HCT116 (cell line): ENCODE measurements at regions not wholly inside any gene's neighbourhood (a gene's known extent, or its start where the extent isn't known, plus 50 kb on each side); places are given as distances from the start of the nearest gene placed in this dataset.

Experiments
- ATAC-seq: fragments of 200-7000 bp; cut with Tn5 transposase; 2 replicates; pipeline ENCODE4 v1.9.1; 2020; ENCODE audit warnings: mild to moderate bottlenecking, moderate library complexity
- BruUV-seq: library from RNA; stranded (reverse); fragments of 400-500 nt; replicated peaks from 2 replicates; lab custom pipeline; 2021; lab: Mats Ljungman, UMichigan
- CTCF ChIA-PET: fragments of 300-600 bp; sonication (Branson Sonifier 250); formaldehyde crosslinking; loops from one replicate; lab custom pipeline; 2021; ENCODE audit warnings: antibody characterized with exemption; lab: Charles Lee
- POLR2A ChIA-PET: fragments of 300-600, 350-600 bp; sonication (Branson Sonifier 250); formaldehyde crosslinking; loops from one replicate; lab custom pipeline; 2021; ENCODE audit warnings: antibody characterized with exemption; lab: Charles Lee
- RAD21 ChIA-PET, 2 experiments: fragments of 300-600 bp; sonication (Branson Sonifier 250); formaldehyde crosslinking; loops; one replicate each; lab custom pipeline; 2023; ENCODE audit warnings: low total read pairs in 2 of 2; ENCODE audit not compliant: uncharacterized antibody in 2 of 2, unreplicated experiment in 2 of 2, low non-redundant PET in 1 of 2; lab: Charles Lee
- DNase-seq: peaks from one replicate; pipeline ENCODE4 v3.0.0-alpha.2; 2010; ENCODE audit warnings: low read depth, low spot score
- H2AFZ ChIP-seq: fragments of 200-600 bp; shearing (Covaris generic), sonication (generic); 2 replicates; pipeline ENCODE4 v1.6.1; 2017; ENCODE audit warnings: low read depth, mixed run types, mixed read lengths, antibody characterized with exemption, low read length; ENCODE audit not compliant: poor library complexity, severe bottlenecking
- H3K27ac ChIP-seq: 2 replicates; pipeline ENCODE4 v1.5.1; 2012; ENCODE audit warnings: low read depth, low read length
- H3K27me3 ChIP-seq: fragments of 200-600 bp; sonication (generic); 2 replicates; pipeline ENCODE4 v1.6.1; 2016; ENCODE audit warnings: mixed run types, low read length, mixed read lengths; ENCODE audit not compliant: insufficient read depth
- H3K36me3 ChIP-seq, 2 experiments: fragments of 200-500 bp in 1 of 2; fragments of 200-600 bp in 1 of 2; sonication (Bioruptor generic) in 1 of 2; sonication (generic) in 1 of 2; 2 replicates each; pipeline versions ENCODE4 v1.5.1 to v1.6.1; 2014 to 2016; ENCODE audit warnings: low read length in 2 of 2, inconsistent platforms in 1 of 2, mixed read lengths in 1 of 2, mixed run types in 1 of 2; ENCODE audit not compliant: insufficient read depth in 2 of 2, control insufficient read depth in 1 of 2
- H3K4me1 ChIP-seq, 2 experiments: fragments of 200-600 bp in 1 of 2; sonication (generic) in 1 of 2; 2 replicates each; pipeline versions ENCODE4 v1.5.1 to v1.6.1; 2012 to 2017; ENCODE audit warnings: low read length in 2 of 2, inconsistent platforms in 1 of 2, mild to moderate bottlenecking in 1 of 2, mixed read lengths in 1 of 2, mixed run types in 1 of 2, moderate library complexity in 1 of 2; ENCODE audit not compliant: insufficient read depth in 2 of 2, control insufficient read depth in 1 of 2
- H3K4me2 ChIP-seq: fragments of 200-600 bp; sonication (generic); 2 replicates; pipeline ENCODE4 v1.6.1; 2017; ENCODE audit warnings: mixed run types, low read length, mixed read lengths
- H3K4me3 ChIP-seq, 2 experiments: fragments of 200-600 bp in 1 of 2; sonication (generic) in 1 of 2; replicated peaks in 1 of 2; 2 replicates each; pipeline ENCODE4 v1.5.1; 2011 to 2016; ENCODE audit warnings: low read length in 2 of 2, control low read depth in 1 of 2, low read depth in 1 of 2, mild to moderate bottlenecking in 1 of 2, mixed read lengths in 1 of 2, mixed run types in 1 of 2
- H3K79me2 ChIP-seq: fragments of 200-600 bp; sonication (generic); 2 replicates; pipeline ENCODE4 v1.6.1; 2017; ENCODE audit warnings: mild to moderate bottlenecking, mixed run types, low read length, moderate library complexity, mixed read lengths; ENCODE audit not compliant: insufficient read depth
- H3K9ac ChIP-seq: fragments of 200-600 bp; sonication (generic); 2 replicates; pipeline ENCODE4 v1.6.1; 2016; ENCODE audit warnings: low read length, mixed read lengths
- H3K9me2 ChIP-seq: fragments of 200-600 bp; sonication (generic), shearing (Covaris generic); 2 replicates; pipeline ENCODE4 v1.6.1; 2017; ENCODE audit warnings: mixed run types, mild to moderate bottlenecking, moderate library complexity; ENCODE audit not compliant: insufficient read depth
- H3K9me3 ChIP-seq, 2 experiments: fragments of 200-500 bp in 1 of 2; fragments of 200-600 bp in 1 of 2; sonication (Bioruptor generic) in 1 of 2; sonication (generic) in 1 of 2; 2 replicates each; pipeline ENCODE4 v1.6.1; 2014 to 2017; ENCODE audit warnings: low read length in 2 of 2, mixed read lengths in 2 of 2, inconsistent platforms in 1 of 2, low read depth in 1 of 2, mild to moderate bottlenecking in 1 of 2, mixed run types in 1 of 2, moderate library complexity in 1 of 2; ENCODE audit not compliant: control insufficient read depth in 1 of 2, insufficient read depth in 1 of 2
- H4K20me1 ChIP-seq: fragments of 200-600 bp; sonication (generic), shearing (Covaris generic); 2 replicates; pipeline ENCODE4 v1.6.1; 2017; ENCODE audit warnings: mixed run types, mild to moderate bottlenecking, moderate library complexity; ENCODE audit not compliant: insufficient read depth
- CBX3 ChIP-seq: IDR thresholded peaks from 2 replicates; pipeline ENCODE4 v1.6.1; 2012; ENCODE audit warnings: low read depth
- CEBPB ChIP-seq: IDR thresholded peaks from 2 replicates; pipeline ENCODE4 v1.6.1; 2012; ENCODE audit warnings: low read depth
- EGR1 ChIP-seq: IDR thresholded peaks from 2 replicates; pipeline ENCODE4 v1.6.1; 2012; ENCODE audit warnings: low read depth
- ELF1 ChIP-seq: IDR thresholded peaks from 2 replicates; pipeline ENCODE4 v1.6.1; 2012; ENCODE audit warnings: low read depth, borderline replicate concordance
- EZH2 ChIP-seq: fragments of 200-600 bp; sonication (generic); IDR thresholded peaks from 2 replicates; pipeline ENCODE4 v1.6.1; 2017; ENCODE audit warnings: antibody characterized with exemption, mixed run types
- FOSL1 ChIP-seq: IDR thresholded peaks from 2 replicates; pipeline ENCODE4 v1.6.1; 2012; ENCODE audit warnings: low read depth
- POLR2A ChIP-seq: IDR thresholded peaks from 2 replicates; pipeline ENCODE4 v1.7.0; 2011; ENCODE audit warnings: borderline replicate concordance; ENCODE audit not compliant: insufficient read depth, insufficient read length; ENCODE audit errors: extremely low read depth
- POLR2AphosphoS5 ChIP-seq: IDR thresholded peaks from 2 replicates; pipeline ENCODE4 v1.6.1; 2011; ENCODE audit warnings: mild to moderate bottlenecking, low read depth, low read length, moderate library complexity
- RAD21 ChIP-seq: IDR thresholded peaks from 2 replicates; pipeline ENCODE4 v1.6.1; 2012; ENCODE audit warnings: low read depth, mild to moderate bottlenecking
- SIN3A ChIP-seq: IDR thresholded peaks from 2 replicates; pipeline ENCODE4 v1.6.1; 2012; ENCODE audit warnings: low read depth
- SP1 ChIP-seq: IDR thresholded peaks from 2 replicates; pipeline ENCODE4 v1.6.1; 2012; ENCODE audit warnings: low read depth
- SRF ChIP-seq: IDR thresholded peaks from 2 replicates; pipeline ENCODE4 v1.6.1; 2012; ENCODE audit warnings: low read depth
- TCF7L2 ChIP-seq: IDR thresholded peaks from 2 replicates; pipeline ENCODE4 v1.7.0; 2011; ENCODE audit warnings: borderline replicate concordance, inconsistent platforms; ENCODE audit not compliant: insufficient read depth, insufficient read length; ENCODE audit errors: extremely low read depth
- ZFX ChIP-seq: fragments of 450-650 bp; IDR thresholded peaks from 2 replicates; pipeline ENCODE4 v1.6.1; 2017
- ZNF274 ChIP-seq: fragments of 200-500 bp; sonication (Bioruptor generic); IDR thresholded peaks from 2 replicates; pipeline ENCODE4 v1.6.1; 2014; ENCODE audit warnings: mild to moderate bottlenecking, low read depth, low read length, inconsistent platforms
- intact Hi-C: fragments of 100-400 bp; cut with micrococcal nuclease; formaldehyde crosslinking; loops from 2 replicates; pipeline ENCODE4 v1.10.0; 2022
- TF ChIP-seq, protein P1 (sequence below): IDR thresholded peaks from 2 replicates; pipeline ENCODE4 v1.6.1; 2012; ENCODE audit warnings: low read depth
- TF ChIP-seq, protein P2 (sequence below): IDR thresholded peaks from 2 replicates; pipeline ENCODE4 v1.6.1; 2012
- TF ChIP-seq, protein P3 (sequence below): IDR thresholded peaks from 2 replicates; pipeline ENCODE4 v1.6.1; 2012
- TF ChIP-seq, protein P4 (sequence below), 3 experiments: fragments of 200-600 bp in 1 of 3; sonication (generic) in 1 of 3; IDR thresholded peaks in 2 of 3; conservative IDR thresholded peaks in 1 of 3; 2 replicates each; pipeline ENCODE4 v1.5.1; 2012 to 2017; ENCODE audit warnings: low read depth in 2 of 3, low read length in 2 of 3, antibody characterized with exemption in 1 of 3, borderline replicate concordance in 1 of 3, control low read depth in 1 of 3, mild to moderate bottlenecking in 1 of 3, mixed read lengths in 1 of 3, mixed run types in 1 of 3, moderate library complexity in 1 of 3; ENCODE audit not compliant: insufficient read depth in 1 of 3

DNA sequence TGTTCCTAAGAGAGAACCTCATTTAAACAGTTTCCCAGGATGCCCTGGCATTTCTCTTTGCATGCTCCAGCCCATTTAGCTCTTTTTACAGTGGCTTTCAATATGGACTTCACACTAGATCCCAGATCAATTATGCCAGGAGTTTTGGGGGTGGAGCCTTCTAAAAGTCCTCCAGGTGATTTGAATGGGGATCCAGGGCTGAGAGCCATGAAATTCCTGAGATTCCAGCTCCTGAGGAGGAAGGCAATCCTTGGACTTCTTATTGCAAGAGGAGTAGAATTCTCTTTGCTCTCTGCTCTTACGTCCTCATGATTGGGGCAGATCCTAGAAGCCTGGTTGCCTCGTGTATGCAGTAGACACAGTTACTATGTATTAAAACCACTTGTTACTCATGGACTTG, 184.2 kb downstream of the DHX35 start:
- DNase-seq (no peak), ATAC-seq (no peak)
- Histone ChIP-seq H4K20me1 (no peaks in the 10 kb centered on the region), H3K27ac (no peak overlapping the region), H3K9ac (no peak overlapping the region), H3K4me1 (no peaks in the 10 kb centered on the region), H3K27me3 (peaks cover 73% of the 10 kb centered on the region), H3K9me3 (no peaks in the 10 kb centered on the region), H3K4me3 (no peak overlapping the region), H3K36me3 (no peaks in the 10 kb centered on the region), H2AFZ (no peak overlapping the region), H3K4me2 (no peak overlapping the region), H3K9me2 (no peaks in the 10 kb centered on the region), H3K79me2 (no peaks in the 10 kb centered on the region)
- no TSS peak for BruUV-seq
- intact Hi-C loops = no loop called here
- CTCF ChIA-PET = no interaction called here
- TF ChIP-seq RAD21 (no peak), EGR1 (no peak), SP1 (no peak), POLR2A (no peak), CBX3 (no peak), ZNF274 (no peak), POLR2AphosphoS5 (no peak), EZH2 (no peak), SIN3A (no peak), ELF1 (no peak), ZFX (no peak), CEBPB (no peak), TCF7L2 (no peak), SRF (no peak), FOSL1 (no peak)
- TF ChIP-seq, protein P1, sequence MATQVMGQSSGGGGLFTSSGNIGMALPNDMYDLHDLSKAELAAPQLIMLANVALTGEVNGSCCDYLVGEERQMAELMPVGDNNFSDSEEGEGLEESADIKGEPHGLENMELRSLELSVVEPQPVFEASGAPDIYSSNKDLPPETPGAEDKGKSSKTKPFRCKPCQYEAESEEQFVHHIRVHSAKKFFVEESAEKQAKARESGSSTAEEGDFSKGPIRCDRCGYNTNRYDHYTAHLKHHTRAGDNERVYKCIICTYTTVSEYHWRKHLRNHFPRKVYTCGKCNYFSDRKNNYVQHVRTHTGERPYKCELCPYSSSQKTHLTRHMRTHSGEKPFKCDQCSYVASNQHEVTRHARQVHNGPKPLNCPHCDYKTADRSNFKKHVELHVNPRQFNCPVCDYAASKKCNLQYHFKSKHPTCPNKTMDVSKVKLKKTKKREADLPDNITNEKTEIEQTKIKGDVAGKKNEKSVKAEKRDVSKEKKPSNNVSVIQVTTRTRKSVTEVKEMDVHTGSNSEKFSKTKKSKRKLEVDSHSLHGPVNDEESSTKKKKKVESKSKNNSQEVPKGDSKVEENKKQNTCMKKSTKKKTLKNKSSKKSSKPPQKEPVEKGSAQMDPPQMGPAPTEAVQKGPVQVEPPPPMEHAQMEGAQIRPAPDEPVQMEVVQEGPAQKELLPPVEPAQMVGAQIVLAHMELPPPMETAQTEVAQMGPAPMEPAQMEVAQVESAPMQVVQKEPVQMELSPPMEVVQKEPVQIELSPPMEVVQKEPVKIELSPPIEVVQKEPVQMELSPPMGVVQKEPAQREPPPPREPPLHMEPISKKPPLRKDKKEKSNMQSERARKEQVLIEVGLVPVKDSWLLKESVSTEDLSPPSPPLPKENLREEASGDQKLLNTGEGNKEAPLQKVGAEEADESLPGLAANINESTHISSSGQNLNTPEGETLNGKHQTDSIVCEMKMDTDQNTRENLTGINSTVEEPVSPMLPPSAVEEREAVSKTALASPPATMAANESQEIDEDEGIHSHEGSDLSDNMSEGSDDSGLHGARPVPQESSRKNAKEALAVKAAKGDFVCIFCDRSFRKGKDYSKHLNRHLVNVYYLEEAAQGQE = no peak
- TF ChIP-seq, protein P2, sequence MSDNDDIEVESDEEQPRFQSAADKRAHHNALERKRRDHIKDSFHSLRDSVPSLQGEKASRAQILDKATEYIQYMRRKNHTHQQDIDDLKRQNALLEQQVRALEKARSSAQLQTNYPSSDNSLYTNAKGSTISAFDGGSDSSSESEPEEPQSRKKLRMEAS = no peak
- TF ChIP-seq, protein P3, sequence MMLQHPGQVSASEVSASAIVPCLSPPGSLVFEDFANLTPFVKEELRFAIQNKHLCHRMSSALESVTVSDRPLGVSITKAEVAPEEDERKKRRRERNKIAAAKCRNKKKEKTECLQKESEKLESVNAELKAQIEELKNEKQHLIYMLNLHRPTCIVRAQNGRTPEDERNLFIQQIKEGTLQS = no peak
- TF ChIP-seq, protein P4, sequence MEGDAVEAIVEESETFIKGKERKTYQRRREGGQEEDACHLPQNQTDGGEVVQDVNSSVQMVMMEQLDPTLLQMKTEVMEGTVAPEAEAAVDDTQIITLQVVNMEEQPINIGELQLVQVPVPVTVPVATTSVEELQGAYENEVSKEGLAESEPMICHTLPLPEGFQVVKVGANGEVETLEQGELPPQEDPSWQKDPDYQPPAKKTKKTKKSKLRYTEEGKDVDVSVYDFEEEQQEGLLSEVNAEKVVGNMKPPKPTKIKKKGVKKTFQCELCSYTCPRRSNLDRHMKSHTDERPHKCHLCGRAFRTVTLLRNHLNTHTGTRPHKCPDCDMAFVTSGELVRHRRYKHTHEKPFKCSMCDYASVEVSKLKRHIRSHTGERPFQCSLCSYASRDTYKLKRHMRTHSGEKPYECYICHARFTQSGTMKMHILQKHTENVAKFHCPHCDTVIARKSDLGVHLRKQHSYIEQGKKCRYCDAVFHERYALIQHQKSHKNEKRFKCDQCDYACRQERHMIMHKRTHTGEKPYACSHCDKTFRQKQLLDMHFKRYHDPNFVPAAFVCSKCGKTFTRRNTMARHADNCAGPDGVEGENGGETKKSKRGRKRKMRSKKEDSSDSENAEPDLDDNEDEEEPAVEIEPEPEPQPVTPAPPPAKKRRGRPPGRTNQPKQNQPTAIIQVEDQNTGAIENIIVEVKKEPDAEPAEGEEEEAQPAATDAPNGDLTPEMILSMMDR (IDR thresholded peaks at IDR 0.05 in 2 of 3, conservative IDR thresholded peaks at IDR 0.05 in 1 of 3; ENCODE audit: borderline replicate concordance in 1 of 3, insufficient read depth in 1 of 3, low read depth in 2 of 3, low read length in 2 of 3) = no peak
- RAD21 ChIA-PET = no interaction called here
- POLR2A ChIA-PET = no interaction called here
